ENCODE measurements at regions not wholly inside any gene's neighbourhood (a gene's known extent, or its start where the extent isn't known, plus 50 kb on each side); places are given as distances from the start of the nearest gene placed in this dataset.
"Not testable (repeated sequence)": the region's sequence is repeated elsewhere in the genome, so short reads cannot be mapped to it uniquely, and the experiment has no call there.

DNA sequence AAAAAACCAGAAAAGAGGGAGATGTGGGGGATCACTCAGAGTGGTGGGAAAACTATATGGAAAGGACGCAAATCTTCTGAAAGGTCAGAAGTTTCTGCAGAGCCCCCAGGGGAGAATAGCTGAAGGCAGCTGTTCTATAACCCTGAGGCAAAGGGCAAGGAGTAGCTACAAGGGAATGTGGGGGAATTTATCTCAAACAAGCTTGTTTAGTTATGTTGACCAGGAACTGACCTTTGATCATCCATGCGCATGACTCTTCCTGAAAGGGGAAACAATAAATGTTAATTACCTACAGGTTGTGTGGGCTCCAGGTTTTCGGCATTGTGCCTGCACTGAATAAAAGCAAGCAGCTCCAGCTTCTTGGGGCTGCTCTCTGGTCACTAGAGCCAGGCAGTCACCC, 968.5 kb downstream of the AACS start:
- H3K4me3 ChIP-seq (ENCODE audit: low read length in 3 of 3), result no peak overlapping the region

GRCh38 chr12:126036348-126036747, 971.1 kb downstream of the AACS start:
- Histone ChIP-seq H3K36me3 (ENCODE audit: control insufficient read depth in 3 of 3, insufficient read depth in 3 of 3, low read length in 3 of 3) (no peaks in the 10 kb centered on the region), H3K4me1 (ENCODE audit: control insufficient read depth in 3 of 3, insufficient read depth in 3 of 3, low read length in 3 of 3) (no peaks in the 10 kb centered on the region), H3K27me3 (ENCODE audit: control insufficient read depth in 3 of 3, insufficient read depth in 3 of 3, low read length in 3 of 3) (no peaks in the 10 kb centered on the region), H3K9ac (ENCODE audit: low read depth in 1 of 3, low read length in 3 of 3) (no peak overlapping the region), H3K4me3 (ENCODE audit: low read length in 3 of 3) (no peak overlapping the region), H3K9me3 (ENCODE audit: control insufficient read depth in 3 of 3, low read length in 3 of 3) (peaks cover 0 to 4% (median 0%) of the 10 kb centered on the region in 3 donors), H3K27ac (ENCODE audit: low read depth, low read length) (no peak overlapping the region)

More for the DNA sequence above, 968.5 kb downstream of the AACS start:
- no peaks in the 10 kb centered on the region for H3K27me3 ChIP-seq (ENCODE audit: control insufficient read depth in 3 of 3, insufficient read depth in 3 of 3, low read length in 3 of 3)
- H3K36me3 ChIP-seq (ENCODE audit: control insufficient read depth in 3 of 3, insufficient read depth in 3 of 3, low read length in 3 of 3), result no peaks in the 10 kb centered on the region
- no peaks in the 10 kb centered on the region for H3K4me1 ChIP-seq (ENCODE audit: control insufficient read depth in 3 of 3, insufficient read depth in 3 of 3, low read length in 3 of 3)
- H3K27ac ChIP-seq (ENCODE audit: low read depth, low read length), result no peak overlapping the region
- no peak overlapping the region for H3K9ac ChIP-seq (ENCODE audit: low read depth in 1 of 3, low read length in 3 of 3)
- H3K9me3 ChIP-seq (ENCODE audit: control insufficient read depth in 3 of 3, low read length in 3 of 3), result no peaks in the 10 kb centered on the region

- Histone ChIP-seq H3K9ac (ENCODE audit: low read depth in 1 of 3, low read length in 3 of 3) (no peak overlapping the region), H3K27ac (ENCODE audit: low read depth, low read length) (no peak overlapping the region), H3K4me3 (ENCODE audit: low read length in 3 of 3) (no peak overlapping the region), H3K9me3 (ENCODE audit: control insufficient read depth in 3 of 3, low read length in 3 of 3) (peaks cover 0 to 4% (median 0%) of the 10 kb centered on the region in 3 donors), H3K27me3 (ENCODE audit: control insufficient read depth in 3 of 3, insufficient read depth in 3 of 3, low read length in 3 of 3) (no peaks in the 10 kb centered on the region), H3K4me1 (ENCODE audit: control insufficient read depth in 3 of 3, insufficient read depth in 3 of 3, low read length in 3 of 3) (no peaks in the 10 kb centered on the region), H3K36me3 (ENCODE audit: control insufficient read depth in 3 of 3, insufficient read depth in 3 of 3, low read length in 3 of 3) (no peaks in the 10 kb centered on the region)
These were observed 973.2 kb downstream of the AACS start for GRCh38 chr12:126038434-126038833.

DNA sequence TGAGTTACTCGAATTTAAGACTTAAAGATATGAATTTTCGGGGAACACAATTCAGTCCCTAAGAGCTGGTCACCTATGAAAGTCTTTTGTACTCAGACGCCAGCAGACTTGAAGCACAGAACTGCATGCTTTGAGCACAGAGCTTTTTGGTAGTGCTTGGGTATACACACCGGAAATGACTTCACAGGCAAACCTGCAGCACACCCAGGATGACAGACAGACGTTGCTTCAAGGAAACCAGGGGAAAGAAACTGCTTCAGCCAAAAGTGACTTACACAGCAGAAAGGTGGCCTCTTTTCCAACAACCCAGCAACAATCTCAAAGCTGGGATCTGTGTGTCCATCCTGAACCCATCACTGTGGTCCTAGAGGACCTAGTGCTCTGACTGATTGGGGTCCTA, 975.1 kb downstream of the AACS start:
- Histone ChIP-seq H3K9ac (ENCODE audit: low read depth in 1 of 3, low read length in 3 of 3) (no peak overlapping the region), H3K27ac (ENCODE audit: low read depth, low read length) (no peak overlapping the region), H3K9me3 (ENCODE audit: control insufficient read depth in 3 of 3, low read length in 3 of 3) (peaks cover 0 to 4% (median 0%) of the 10 kb centered on the region in 3 donors), H3K4me1 (ENCODE audit: control insufficient read depth in 3 of 3, insufficient read depth in 3 of 3, low read length in 3 of 3) (no peaks in the 10 kb centered on the region), H3K4me3 (ENCODE audit: low read length in 3 of 3) (no peak overlapping the region), H3K36me3 (ENCODE audit: control insufficient read depth in 3 of 3, insufficient read depth in 3 of 3, low read length in 3 of 3) (no peaks in the 10 kb centered on the region), H3K27me3 (ENCODE audit: control insufficient read depth in 3 of 3, insufficient read depth in 3 of 3, low read length in 3 of 3) (no peaks in the 10 kb centered on the region)

DNA sequence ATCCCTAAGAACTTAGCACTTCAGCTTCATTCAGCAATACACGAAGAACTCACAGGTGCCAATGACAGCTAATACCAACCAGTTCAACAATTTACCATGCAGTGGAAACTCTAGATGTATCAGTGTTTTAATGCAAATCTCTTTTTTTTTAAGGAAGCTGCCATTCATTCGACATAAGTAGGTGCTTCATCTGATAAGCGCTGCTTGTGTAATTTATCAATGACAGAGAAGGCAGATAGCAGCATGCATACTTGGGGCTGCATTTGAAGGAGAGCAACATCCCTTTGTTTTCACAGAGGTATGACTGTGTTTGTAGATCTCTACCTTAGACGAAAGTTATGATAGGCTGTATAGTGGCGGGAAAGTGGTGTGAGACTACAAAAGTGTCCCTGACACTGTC, 977.1 kb downstream of the AACS start:
- H3K9me3 ChIP-seq (ENCODE audit: control insufficient read depth in 3 of 3, low read length in 3 of 3), result peaks cover 0 to 4% (median 0%) of the 10 kb centered on the region in 3 donors
- no peaks in the 10 kb centered on the region for H3K27me3 ChIP-seq (ENCODE audit: control insufficient read depth in 3 of 3, insufficient read depth in 3 of 3, low read length in 3 of 3)
- H3K4me3 ChIP-seq (ENCODE audit: low read length in 3 of 3), result no peak overlapping the region
- no peaks in the 10 kb centered on the region for H3K4me1 ChIP-seq (ENCODE audit: control insufficient read depth in 3 of 3, insufficient read depth in 3 of 3, low read length in 3 of 3)
- H3K9ac ChIP-seq (ENCODE audit: low read depth in 1 of 3, low read length in 3 of 3), result no peak overlapping the region
- H3K27ac ChIP-seq (ENCODE audit: low read depth, low read length), result no peak overlapping the region
- H3K36me3 ChIP-seq (ENCODE audit: control insufficient read depth in 3 of 3, insufficient read depth in 3 of 3, low read length in 3 of 3), result no peaks in the 10 kb centered on the region

GRCh38 chr12:126049501-126049900, 984.3 kb downstream of the AACS start:
- H3K4me1 ChIP-seq (ENCODE audit: control insufficient read depth in 3 of 3, insufficient read depth in 3 of 3, low read length in 3 of 3); H3K27me3 ChIP-seq (ENCODE audit: control insufficient read depth in 3 of 3, insufficient read depth in 3 of 3, low read length in 3 of 3); H3K9me3 ChIP-seq (ENCODE audit: control insufficient read depth in 3 of 3, low read length in 3 of 3); H3K36me3 ChIP-seq (ENCODE audit: control insufficient read depth in 3 of 3, insufficient read depth in 3 of 3, low read length in 3 of 3); H3K4me3 ChIP-seq (ENCODE audit: low read length in 3 of 3); H3K9ac ChIP-seq (ENCODE audit: low read depth in 1 of 3, low read length in 3 of 3); H3K27ac ChIP-seq (ENCODE audit: low read depth, low read length): not testable (repeated sequence)

DNA sequence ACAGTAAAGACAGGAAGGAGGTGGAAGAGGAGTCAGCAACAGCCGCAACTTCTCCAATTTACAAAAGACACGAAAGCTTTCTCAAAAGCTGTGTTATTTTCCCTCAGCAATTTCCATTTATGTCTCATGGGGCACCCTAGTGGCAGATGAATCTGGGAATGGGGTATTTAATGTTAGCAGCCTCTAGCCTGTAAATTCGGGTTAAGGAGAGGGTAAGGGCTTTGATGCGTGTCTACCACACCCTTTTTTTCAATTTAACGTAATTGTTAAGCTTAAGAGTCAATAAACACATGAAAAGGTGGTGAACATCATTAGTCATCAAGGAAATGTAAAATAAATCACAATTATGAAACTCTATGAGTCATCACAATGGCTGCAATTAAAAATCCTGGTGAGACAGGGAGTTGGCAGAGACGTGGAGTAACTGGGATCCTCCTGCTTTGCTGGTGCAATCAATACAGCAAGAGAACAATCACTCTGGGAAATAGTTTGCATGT, 986.4 kb downstream of the AACS start:
- no peak overlapping the region for H3K27ac ChIP-seq (ENCODE audit: low read depth, low read length)
- no peak overlapping the region for H3K9ac ChIP-seq (ENCODE audit: low read depth in 1 of 3, low read length in 3 of 3)
- no peaks in the 10 kb centered on the region for H3K4me1 ChIP-seq (ENCODE audit: control insufficient read depth in 3 of 3, insufficient read depth in 3 of 3, low read length in 3 of 3)
- no peaks in the 10 kb centered on the region for H3K27me3 ChIP-seq (ENCODE audit: control insufficient read depth in 3 of 3, insufficient read depth in 3 of 3, low read length in 3 of 3)
- H3K9me3 ChIP-seq (ENCODE audit: control insufficient read depth in 3 of 3, low read length in 3 of 3), result no peaks in the 10 kb centered on the region
- H3K4me3 ChIP-seq (ENCODE audit: low read length in 3 of 3), result no peak overlapping the region
- no peaks in the 10 kb centered on the region for H3K36me3 ChIP-seq (ENCODE audit: control insufficient read depth in 3 of 3, insufficient read depth in 3 of 3, low read length in 3 of 3)

DNA sequence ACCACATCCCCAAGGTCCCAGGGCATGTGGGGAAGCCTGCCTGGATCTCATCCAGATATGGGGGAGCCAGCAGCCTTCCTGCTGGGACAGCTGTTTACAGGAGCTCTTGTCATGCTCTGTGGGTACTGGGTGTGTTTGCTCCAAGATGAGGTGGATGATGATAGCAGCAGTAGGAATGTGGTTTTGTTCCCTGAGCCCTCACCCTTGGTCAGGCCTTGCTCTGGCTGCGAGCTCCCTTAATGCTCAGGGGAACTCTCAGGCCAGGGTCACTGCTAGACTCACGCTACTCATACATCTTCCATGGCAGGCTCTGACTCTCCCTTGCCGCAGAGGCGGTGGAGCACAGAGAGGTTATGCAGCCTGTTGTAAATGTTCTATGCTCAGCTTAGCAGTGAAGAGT, 990.3 kb downstream of the AACS start:
- Histone ChIP-seq H3K9me3 (ENCODE audit: control insufficient read depth in 3 of 3, low read length in 3 of 3) (no peaks in the 10 kb centered on the region), H3K4me3 (ENCODE audit: low read length in 3 of 3) (no peak overlapping the region), H3K27ac (ENCODE audit: low read depth, low read length) (no peak overlapping the region), H3K4me1 (ENCODE audit: control insufficient read depth in 3 of 3, insufficient read depth in 3 of 3, low read length in 3 of 3) (no peaks in the 10 kb centered on the region), H3K27me3 (ENCODE audit: control insufficient read depth in 3 of 3, insufficient read depth in 3 of 3, low read length in 3 of 3) (no peaks in the 10 kb centered on the region), H3K9ac (ENCODE audit: low read depth in 1 of 3, low read length in 3 of 3) (no peak overlapping the region), H3K36me3 (ENCODE audit: control insufficient read depth in 3 of 3, insufficient read depth in 3 of 3, low read length in 3 of 3) (no peaks in the 10 kb centered on the region)

DNA sequence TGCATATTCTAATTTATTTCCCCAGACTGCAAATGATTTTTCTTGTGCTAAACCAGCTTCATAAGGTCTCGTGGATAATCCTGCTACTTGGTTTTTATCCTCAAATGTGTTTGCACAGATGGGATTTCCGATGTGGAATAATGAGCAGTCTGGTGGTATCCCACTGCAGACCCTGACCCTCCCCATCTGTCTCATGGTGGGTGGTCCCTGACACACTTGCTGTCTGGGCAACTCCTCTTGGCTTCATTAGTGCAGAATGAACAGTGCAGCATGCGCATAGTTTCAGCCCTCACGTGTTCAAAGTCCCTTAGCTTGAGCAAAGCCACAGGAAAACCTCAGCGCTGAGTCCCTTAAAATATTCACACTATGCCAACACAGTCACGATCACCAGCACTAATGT, 996.5 kb downstream of the AACS start:
- Histone ChIP-seq H3K36me3 (ENCODE audit: control insufficient read depth in 3 of 3, insufficient read depth in 3 of 3, low read length in 3 of 3) (no peaks in the 10 kb centered on the region), H3K27me3 (ENCODE audit: control insufficient read depth in 3 of 3, insufficient read depth in 3 of 3, low read length in 3 of 3) (no peaks in the 10 kb centered on the region), H3K4me3 (ENCODE audit: low read length in 3 of 3) (no peak overlapping the region), H3K9ac (ENCODE audit: low read depth in 1 of 3, low read length in 3 of 3) (no peak overlapping the region), H3K9me3 (ENCODE audit: control insufficient read depth in 3 of 3, low read length in 3 of 3) (peaks cover 0 to 3% (median 2%) of the 10 kb centered on the region in 3 donors), H3K4me1 (ENCODE audit: control insufficient read depth in 3 of 3, insufficient read depth in 3 of 3, low read length in 3 of 3) (no peaks in the 10 kb centered on the region), H3K27ac (ENCODE audit: low read depth, low read length) (no peak overlapping the region)

GRCh38 chr12:126064028-126064427, 998.8 kb downstream of the AACS start:
- Histone ChIP-seq H3K9ac (ENCODE audit: low read depth in 1 of 3, low read length in 3 of 3) (no peak overlapping the region), H3K4me1 (ENCODE audit: control insufficient read depth in 3 of 3, insufficient read depth in 3 of 3, low read length in 3 of 3) (no peaks in the 10 kb centered on the region), H3K4me3 (ENCODE audit: low read length in 3 of 3) (no peak overlapping the region), H3K36me3 (ENCODE audit: control insufficient read depth in 3 of 3, insufficient read depth in 3 of 3, low read length in 3 of 3) (no peaks in the 10 kb centered on the region), H3K27ac (ENCODE audit: low read depth, low read length) (no peak overlapping the region), H3K9me3 (ENCODE audit: control insufficient read depth in 3 of 3, low read length in 3 of 3) (peaks cover 0 to 3% (median 2%) of the 10 kb centered on the region in 3 donors), H3K27me3 (ENCODE audit: control insufficient read depth in 3 of 3, insufficient read depth in 3 of 3, low read length in 3 of 3) (no peaks in the 10 kb centered on the region)

Data from skeletal muscle tissue (tissue), 3 donors.